Peyer's patch (tissue), 4 donors: ENCODE measurements at regions not wholly inside any gene's neighbourhood (a gene's known extent, or its start where the extent isn't known, plus 50 kb on each side); places are given as distances from the start of the nearest gene placed in this dataset.
"Not testable (repeated sequence)": the region's sequence is repeated elsewhere in the genome, so short reads cannot be mapped to it uniquely, and the experiment has no call there.

Source experiments
- DNase-seq, 3 donors: peaks; one replicate each; pipeline ENCODE4 v3.0.0-alpha.2; 2017 to 2019
- H3K27ac ChIP-seq, 4 donors: fragments of 200-600 bp; sonication (generic); one replicate each; pipeline ENCODE4 v1.5.1; 2016 to 2019
- H3K27me3 ChIP-seq, 2 donors: fragments of 200-600 bp; sonication (generic); one replicate each; pipeline ENCODE4 v1.5.1; 2019
- H3K36me3 ChIP-seq, 3 donors: fragments of 200-600 bp; sonication (generic); one replicate each; pipeline ENCODE4 v1.5.1; 2016 to 2019
- H3K4me1 ChIP-seq, 4 donors: fragments of 200-600 bp; sonication (generic); one replicate each; pipeline ENCODE4 v1.5.1; 2016 to 2019
- H3K4me3 ChIP-seq, 4 donors: fragments of 200-600 bp; sonication (generic); 1 replicate in 3 of 4; 2 replicates in 1 of 4; pipeline ENCODE4 v1.5.1; 2016 to 2019; ENCODE audit warnings: mild to moderate bottlenecking in 1 of 4
- H3K9me3 ChIP-seq, 4 donors: fragments of 200-600 bp; sonication (generic); one replicate each; pipeline ENCODE4 v1.5.1; 2016 to 2019; ENCODE audit warnings: mild to moderate bottlenecking in 1 of 4
- CTCF ChIP-seq, 6 experiments: fragments of 450-650 bp in 4 of 6; fragments of 200-600 bp in 2 of 6; sonication (generic) in 1 of 6; IDR thresholded peaks; one replicate each; pipeline ENCODE4 v1.5.1; 2017 to 2019; ENCODE audit warnings: antibody characterized with exemption in 6 of 6, mild to moderate bottlenecking in 3 of 6, moderate library complexity in 1 of 6
- POLR2A ChIP-seq, 2 donors: fragments of 450-650 bp; IDR thresholded peaks; one replicate each; pipeline ENCODE4 v1.5.1; 2017; ENCODE audit warnings: antibody characterized with exemption in 2 of 2, mild to moderate bottlenecking in 2 of 2, moderate library complexity in 2 of 2

- no peaks in the 10 kb centered on the region for H3K27me3 ChIP-seq
- H3K36me3 ChIP-seq = no peaks in the 10 kb centered on the region
- H3K4me3 ChIP-seq = no peak overlapping the region
- no peak overlapping the region for H3K27ac ChIP-seq
- no peak for DNase-seq
- H3K4me1 ChIP-seq = no peaks in the 10 kb centered on the region
- no peaks in the 10 kb centered on the region for H3K9me3 ChIP-seq
- TF ChIP-seq CTCF (IDR thresholded peaks at IDR 0.05) = peak in 1 of 6 experiments; percentile 4
- TF ChIP-seq POLR2A (IDR thresholded peaks at IDR 0.05) = no peak
Measured at GRCh38 chr7:51601461-51601860, 284.9 kb upstream of the COBL start.

- H3K27ac ChIP-seq, H3K36me3 ChIP-seq, H3K9me3 ChIP-seq, DNase-seq, H3K4me3 ChIP-seq, H3K4me1 ChIP-seq, H3K27me3 ChIP-seq: not testable (repeated sequence)
Measured at GRCh38 chr7:51599935-51600334, 283.3 kb upstream of the COBL start.

- no peak for TF ChIP-seq CTCF (IDR thresholded peaks at IDR 0.05)
- no peak for TF ChIP-seq POLR2A (IDR thresholded peaks at IDR 0.05)
- no peak overlapping the region for H3K27ac ChIP-seq
- H3K9me3 ChIP-seq = no peaks in the 10 kb centered on the region
- H3K4me3 ChIP-seq = no peak overlapping the region
- H3K36me3 ChIP-seq = no peaks in the 10 kb centered on the region
- DNase-seq = no peak
- H3K27me3 ChIP-seq = no peaks in the 10 kb centered on the region
- H3K4me1 ChIP-seq = no peaks in the 10 kb centered on the region
Measured at GRCh38 chr7:51593628-51594027, 277.0 kb upstream of the COBL start.

GRCh38 chr7:51592842-51593599 is 276.4 kb upstream of the COBL start:
- Histone ChIP-seq H3K36me3 (no peaks in the 10 kb centered on the region), H3K27ac (no peak overlapping the region)
- TF ChIP-seq POLR2A (IDR thresholded peaks at IDR 0.05) (no peak), CTCF (IDR thresholded peaks at IDR 0.05) (no peak)

GRCh38 chr7:51591223-51591622 is 274.6 kb upstream of the COBL start:
- H3K27ac ChIP-seq = no peak overlapping the region

More at GRCh38 chr7:51592842-51593599, 276.4 kb upstream of the COBL start:
- Histone ChIP-seq H3K4me1 (no peaks in the 10 kb centered on the region), H3K27me3 (no peaks in the 10 kb centered on the region), H3K4me3 (no peak overlapping the region), H3K9me3 (no peaks in the 10 kb centered on the region)
- DNase-seq = no peak

More at GRCh38 chr7:51591223-51591622, 274.6 kb upstream of the COBL start:
- Histone ChIP-seq H3K36me3 (no peaks in the 10 kb centered on the region), H3K4me3 (no peak overlapping the region), H3K9me3 (no peaks in the 10 kb centered on the region), H3K27me3 (no peaks in the 10 kb centered on the region), H3K4me1 (no peaks in the 10 kb centered on the region)
- TF ChIP-seq POLR2A (IDR thresholded peaks at IDR 0.05) (no peak), CTCF (IDR thresholded peaks at IDR 0.05) (no peak)
- DNase-seq = no peak
